Activated CD4-positive, alpha-beta T cell treated with anti-CD3 and anti-CD28 coated beads, Interleukin-10, Interleukin-2, amounts not matched to agents 100 ng/mL and 50 ng/mL, durations not matched to agents 16 hours and 8 hours (primary cell): ENCODE measurements at regions not wholly inside any gene's neighbourhood (a gene's known extent, or its start where the extent isn't known, plus 50 kb on each side); places are given as distances from the start of the nearest gene placed in this dataset.
A peak's percentile ranks its signal among the peaks of the same experiment; 100 is the strongest.

ENCODE experiments used
- DNase-seq: peaks from one replicate; pipeline ENCODE4 v3.0.0-alpha.2; 2020

GRCh38 chr2:145314119-145314633 lies 794.3 kb upstream of the ZEB2 start:
- no peak for DNase-seq

- no peak for DNase-seq
These were observed 786.0 kb upstream of the ZEB2 start for GRCh38 chr2:145305889-145306288.

- DNase-seq = no peak
These were observed 784.6 kb upstream of the ZEB2 start for GRCh38 chr2:145304501-145304900.

GRCh38 chr2:145303536-145303935 lies 783.6 kb upstream of the ZEB2 start:
- DNase-seq = no peak

- no peak for DNase-seq
These were observed 783.0 kb upstream of the ZEB2 start for GRCh38 chr2:145302886-145303285.

- DNase-seq = no peak
These were observed 782.5 kb upstream of the ZEB2 start for GRCh38 chr2:145302451-145302850.

- DNase-seq = no peak
These were observed 779.4 kb upstream of the ZEB2 start for GRCh38 chr2:145299368-145299767.

- DNase-seq = no peak
These were observed 772.2 kb upstream of the ZEB2 start for GRCh38 chr2:145292166-145292565.

- no peak for DNase-seq
These were observed 771.1 kb upstream of the ZEB2 start for GRCh38 chr2:145290986-145291385.

- DNase-seq = no peak
These were observed 770.0 kb upstream of the ZEB2 start for GRCh38 chr2:145289946-145290345.

GRCh38 chr2:145288650-145289496 lies 769.0 kb upstream of the ZEB2 start:
- DNase-seq = no peak

- DNase-seq = no peak
These were observed 767.8 kb upstream of the ZEB2 start for GRCh38 chr2:145287736-145288135.

- DNase-seq = no peak
These were observed 766.9 kb upstream of the ZEB2 start for GRCh38 chr2:145286716-145287275.

- DNase-seq = no peak
These were observed 764.6 kb upstream of the ZEB2 start for GRCh38 chr2:145284551-145284950.

- DNase-seq = no peak
These were observed 763.2 kb upstream of the ZEB2 start for GRCh38 chr2:145283131-145283530.

- no peak for DNase-seq
These were observed 758.0 kb upstream of the ZEB2 start for GRCh38 chr2:145277922-145278321.

GRCh38 chr2:145273840-145274239 lies 753.9 kb upstream of the ZEB2 start:
- no peak for DNase-seq

- no peak for DNase-seq
These were observed 749.0 kb upstream of the ZEB2 start for GRCh38 chr2:145268931-145269330.

GRCh38 chr2:145267451-145267850 lies 747.5 kb upstream of the ZEB2 start:
- no peak for DNase-seq

- DNase-seq = no peak
These were observed 745.3 kb upstream of the ZEB2 start for GRCh38 chr2:145265244-145265643.

- no peak for DNase-seq
These were observed 740.8 kb upstream of the ZEB2 start for GRCh38 chr2:145260674-145261073.

GRCh38 chr2:145260081-145260480 lies 740.2 kb upstream of the ZEB2 start:
- no peak for DNase-seq

- DNase-seq = peak; percentile 67
These were observed 739.1 kb upstream of the ZEB2 start for GRCh38 chr2:145258903-145259579.

- no peak for DNase-seq
These were observed 738.0 kb upstream of the ZEB2 start for GRCh38 chr2:145257931-145258330.
